Neural cell (in vitro differentiated cells): ENCODE measurements at regions not wholly inside any gene's neighbourhood (a gene's known extent, or its start where the extent isn't known, plus 50 kb on each side); places are given as distances from the start of the nearest gene placed in this dataset.

ENCODE experiments used
- H2AFZ ChIP-seq: fragments of 200-600, 300-800 bp; sonication (generic), shearing (Covaris generic); 2 replicates; pipeline ENCODE4 v1.6.0; 2014; ENCODE audit warnings: low read depth, mild to moderate bottlenecking, antibody characterized with exemption, low read length, moderate library complexity
- H3F3A ChIP-seq: fragments of 200-600 bp; shearing (Covaris generic); 2 replicates; pipeline ENCODE4 v1.6.1; 2016; ENCODE audit warnings: mild to moderate bottlenecking, moderate library complexity, mixed read lengths, antibody characterized with exemption, low read length; ENCODE audit not compliant: insufficient read depth, poor library complexity, severe bottlenecking
- H3K27ac ChIP-seq: fragments of 200-600, 300-800 bp; sonication (generic), shearing (Covaris generic); 2 replicates; pipeline ENCODE4 v1.5.1; 2014; ENCODE audit warnings: mild to moderate bottlenecking, low read length, moderate library complexity
- H3K27me3 ChIP-seq: fragments of 300-800, 200-600 bp; sonication (generic), shearing (Covaris generic); 2 replicates; pipeline ENCODE4 v1.6.0; 2014; ENCODE audit warnings: mild to moderate bottlenecking, low read depth, low read length, moderate library complexity; ENCODE audit not compliant: insufficient read depth
- H3K36me3 ChIP-seq: fragments of 300-800, 200-600 bp; sonication (generic), shearing (Covaris generic); 2 replicates; pipeline ENCODE4 v1.5.1; 2014; ENCODE audit warnings: mild to moderate bottlenecking, antibody characterized with exemption, low read length, moderate library complexity; ENCODE audit not compliant: insufficient read depth
- H3K4me2 ChIP-seq: fragments of 300-800, 200-600 bp; sonication (generic), shearing (Covaris generic); 2 replicates; pipeline ENCODE4 v1.6.0; 2014; ENCODE audit warnings: mild to moderate bottlenecking, low read length
- H3K4me3 ChIP-seq: fragments of 300-800, 200-600 bp; sonication (generic), shearing (Covaris generic); 2 replicates; pipeline ENCODE4 v1.5.1; 2014; ENCODE audit warnings: mild to moderate bottlenecking, low read length, moderate library complexity
- H3K79me2 ChIP-seq: fragments of 200-600 bp; shearing (Covaris generic); replicated peaks from 2 replicates; pipeline ENCODE4 v1.6.0; 2014; ENCODE audit warnings: mild to moderate bottlenecking, low read length, moderate library complexity; ENCODE audit not compliant: insufficient read depth
- H3K9ac ChIP-seq: fragments of 300-800, 200-600 bp; sonication (generic), shearing (Covaris generic); 2 replicates; pipeline ENCODE4 v1.6.1; 2016; ENCODE audit warnings: mild to moderate bottlenecking, low read length, mixed read lengths
- H3K9me2 ChIP-seq: fragments of 200-600 bp; shearing (Covaris generic); 2 replicates; pipeline ENCODE4 v1.6.1; 2016; ENCODE audit warnings: mild to moderate bottlenecking, low read length, mixed read lengths; ENCODE audit not compliant: insufficient read depth
- H3K9me3 ChIP-seq: fragments of 200-600, 300-800 bp; sonication (generic), shearing (Covaris generic); 2 replicates; pipeline ENCODE4 v1.6.1; 2016; ENCODE audit warnings: mild to moderate bottlenecking, mixed run types, low read length, moderate library complexity, mixed read lengths
- H4K20me1 ChIP-seq: fragments of 200-600 bp; shearing (Covaris generic); 2 replicates; pipeline ENCODE4 v1.6.1; 2016; ENCODE audit warnings: mild to moderate bottlenecking, mixed run types; ENCODE audit not compliant: insufficient read depth
- CTCF ChIP-seq: fragments of 450-650 bp; IDR thresholded peaks from 2 replicates; pipeline ENCODE4 v1.5.1; 2014; ENCODE audit warnings: antibody characterized with exemption, mild to moderate bottlenecking, moderate library complexity; ENCODE audit not compliant: poor library complexity, severe bottlenecking
- EP300 ChIP-seq: fragments of 450-650 bp; conservative IDR thresholded peaks from 2 replicates; pipeline ENCODE4 v1.6.1; 2014; ENCODE audit warnings: antibody characterized with exemption, mild to moderate bottlenecking, moderate library complexity; ENCODE audit not compliant: poor library complexity, severe bottlenecking
- EZH2 ChIP-seq: fragments of 200-600, 300-800 bp; shearing (Covaris generic), sonication (generic); IDR thresholded peaks from 2 replicates; pipeline ENCODE4 v1.6.1; 2014; ENCODE audit warnings: antibody characterized with exemption, low read length, borderline replicate concordance, mild to moderate bottlenecking; ENCODE audit not compliant: insufficient read depth, poor library complexity, severe bottlenecking
- MXI1 ChIP-seq: fragments of 450-650 bp; conservative IDR thresholded peaks from 2 replicates; pipeline ENCODE4 v1.6.1; 2014; ENCODE audit warnings: antibody characterized with exemption, mild to moderate bottlenecking; ENCODE audit not compliant: poor library complexity, severe bottlenecking
- POLR2AphosphoS5 ChIP-seq: IDR thresholded peaks from 2 replicates; pipeline ENCODE4 v1.6.1; 2012
- RAD21 ChIP-seq: fragments of 450-650 bp; conservative IDR thresholded peaks from 2 replicates; pipeline ENCODE4 v1.6.1; 2014; ENCODE audit warnings: antibody characterized with exemption, mild to moderate bottlenecking, moderate library complexity
- SMC3 ChIP-seq: fragments of 450-650 bp; conservative IDR thresholded peaks from 2 replicates; pipeline ENCODE4 v1.6.1; 2014; ENCODE audit warnings: antibody characterized with exemption, mild to moderate bottlenecking, moderate library complexity; ENCODE audit not compliant: poor library complexity
- TAF1 ChIP-seq: IDR thresholded peaks from 2 replicates; pipeline ENCODE4 v1.6.1; 2012; ENCODE audit warnings: low read depth
- TF ChIP-seq, protein P1 (sequence below): IDR thresholded peaks from 2 replicates; pipeline ENCODE4 v1.6.1; 2012; ENCODE audit warnings: borderline replicate concordance

DNA sequence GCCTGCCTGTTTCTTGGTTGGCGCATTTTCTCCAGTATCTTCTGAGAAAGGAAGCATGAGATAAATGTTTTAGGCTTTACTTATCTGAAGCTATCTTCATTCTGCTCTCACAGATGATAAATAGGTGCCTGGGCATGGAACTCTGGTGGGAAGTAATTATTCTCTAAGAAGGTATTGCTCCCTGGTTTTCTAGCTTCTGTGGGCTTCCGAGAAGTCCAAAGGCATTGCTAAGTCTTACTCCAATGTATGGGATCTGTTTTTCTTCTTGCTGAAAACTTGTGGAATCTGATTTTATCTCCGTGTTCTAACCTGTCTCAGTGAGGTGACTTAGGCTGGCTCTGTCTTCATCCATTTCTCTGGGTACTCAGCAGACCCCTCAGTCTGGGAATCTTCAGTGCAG is 224.4 kb upstream of the HS6ST1 start:
- Histone ChIP-seq H3K4me2 (no peak overlapping the region), H4K20me1 (no peaks in the 10 kb centered on the region), H3K27me3 (no peaks in the 10 kb centered on the region), H3K9me2 (no peaks in the 10 kb centered on the region), H2AFZ (no peak overlapping the region), H3K79me2 (no peaks in the 10 kb centered on the region), H3K4me3 (no peak overlapping the region), H3K9me3 (no peaks in the 10 kb centered on the region), H3K27ac (no peak overlapping the region), H3K9ac (no peak overlapping the region), H3K36me3 (no peaks in the 10 kb centered on the region), H3F3A (no peaks in the 10 kb centered on the region)
- TF ChIP-seq TAF1 = no peak
- TF ChIP-seq MXI1 = no peak
- TF ChIP-seq, protein P1, sequence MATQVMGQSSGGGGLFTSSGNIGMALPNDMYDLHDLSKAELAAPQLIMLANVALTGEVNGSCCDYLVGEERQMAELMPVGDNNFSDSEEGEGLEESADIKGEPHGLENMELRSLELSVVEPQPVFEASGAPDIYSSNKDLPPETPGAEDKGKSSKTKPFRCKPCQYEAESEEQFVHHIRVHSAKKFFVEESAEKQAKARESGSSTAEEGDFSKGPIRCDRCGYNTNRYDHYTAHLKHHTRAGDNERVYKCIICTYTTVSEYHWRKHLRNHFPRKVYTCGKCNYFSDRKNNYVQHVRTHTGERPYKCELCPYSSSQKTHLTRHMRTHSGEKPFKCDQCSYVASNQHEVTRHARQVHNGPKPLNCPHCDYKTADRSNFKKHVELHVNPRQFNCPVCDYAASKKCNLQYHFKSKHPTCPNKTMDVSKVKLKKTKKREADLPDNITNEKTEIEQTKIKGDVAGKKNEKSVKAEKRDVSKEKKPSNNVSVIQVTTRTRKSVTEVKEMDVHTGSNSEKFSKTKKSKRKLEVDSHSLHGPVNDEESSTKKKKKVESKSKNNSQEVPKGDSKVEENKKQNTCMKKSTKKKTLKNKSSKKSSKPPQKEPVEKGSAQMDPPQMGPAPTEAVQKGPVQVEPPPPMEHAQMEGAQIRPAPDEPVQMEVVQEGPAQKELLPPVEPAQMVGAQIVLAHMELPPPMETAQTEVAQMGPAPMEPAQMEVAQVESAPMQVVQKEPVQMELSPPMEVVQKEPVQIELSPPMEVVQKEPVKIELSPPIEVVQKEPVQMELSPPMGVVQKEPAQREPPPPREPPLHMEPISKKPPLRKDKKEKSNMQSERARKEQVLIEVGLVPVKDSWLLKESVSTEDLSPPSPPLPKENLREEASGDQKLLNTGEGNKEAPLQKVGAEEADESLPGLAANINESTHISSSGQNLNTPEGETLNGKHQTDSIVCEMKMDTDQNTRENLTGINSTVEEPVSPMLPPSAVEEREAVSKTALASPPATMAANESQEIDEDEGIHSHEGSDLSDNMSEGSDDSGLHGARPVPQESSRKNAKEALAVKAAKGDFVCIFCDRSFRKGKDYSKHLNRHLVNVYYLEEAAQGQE = no peak
- TF ChIP-seq CTCF = no peak
- TF ChIP-seq POLR2AphosphoS5 = no peak
- no peak for TF ChIP-seq SMC3
- TF ChIP-seq EZH2 = no peak
- no peak for TF ChIP-seq EP300
- TF ChIP-seq RAD21 = no peak

DNA sequence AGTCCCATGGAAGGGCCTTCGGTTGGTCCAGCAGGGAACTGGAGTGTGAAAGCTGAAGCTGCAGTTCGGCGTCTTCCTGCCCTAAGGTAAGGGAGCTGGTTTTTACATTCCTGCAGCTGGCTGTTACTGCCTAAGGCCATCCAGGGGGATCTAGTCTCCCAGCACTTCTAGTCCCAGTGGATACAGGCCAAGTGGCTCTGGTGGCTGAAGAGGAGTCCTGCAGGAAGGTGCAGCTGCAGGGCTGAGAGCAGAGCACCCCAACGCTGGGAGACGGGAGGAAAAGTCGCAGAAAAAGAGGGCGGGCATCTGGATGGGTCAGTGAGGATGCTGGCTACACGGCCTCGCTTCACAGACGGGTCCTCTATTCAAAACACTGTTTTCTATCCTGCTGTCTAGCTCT is 225.0 kb upstream of the HS6ST1 start:
- no peaks in the 10 kb centered on the region for H3K27me3 ChIP-seq
- H3K9ac ChIP-seq = no peak overlapping the region
- H3K36me3 ChIP-seq = no peaks in the 10 kb centered on the region
- no peaks in the 10 kb centered on the region for H3K9me3 ChIP-seq
- H3K4me2 ChIP-seq = no peak overlapping the region
- no peaks in the 10 kb centered on the region for H4K20me1 ChIP-seq
- TF ChIP-seq MXI1 (no peak), EZH2 (no peak)
- no peak overlapping the region for H2AFZ ChIP-seq
- no peak overlapping the region for H3K4me3 ChIP-seq
- no peaks in the 10 kb centered on the region for H3F3A ChIP-seq
- no peaks in the 10 kb centered on the region for H3K79me2 ChIP-seq
- H3K9me2 ChIP-seq = no peaks in the 10 kb centered on the region
- no peak overlapping the region for H3K27ac ChIP-seq
